Osteocyte (in vitro differentiated cells): ENCODE measurements at regions not wholly inside any gene's neighbourhood (a gene's known extent, or its start where the extent isn't known, plus 50 kb on each side); places are given as distances from the start of the nearest gene placed in this dataset.
"Not testable (repeated sequence)": the region's sequence is repeated elsewhere in the genome, so short reads cannot be mapped to it uniquely, and the experiment has no call there.

Experiments used
- DNase-seq: peaks from one replicate; pipeline ENCODE4 v3.0.0; 2021; ENCODE audit warnings: mixed read lengths; ENCODE audit not compliant: unreplicated experiment; ENCODE audit errors: extremely low spot score
- H3K27ac Mint-ChIP-seq: one replicate; pipeline ENCODE4 v1.8.0; 2021; ENCODE audit warnings: mild to moderate bottlenecking, mixed read lengths; ENCODE audit not compliant: unreplicated experiment
- H3K27me3 Mint-ChIP-seq: one replicate; pipeline ENCODE4 v1.8.0; 2021; ENCODE audit warnings: mixed read lengths; ENCODE audit not compliant: unreplicated experiment
- H3K36me3 Mint-ChIP-seq: one replicate; pipeline ENCODE4 v1.8.0; 2021; ENCODE audit warnings: mixed read lengths; ENCODE audit not compliant: unreplicated experiment
- H3K4me1 Mint-ChIP-seq: one replicate; pipeline ENCODE4 v1.8.0; 2021; ENCODE audit warnings: mixed read lengths; ENCODE audit not compliant: unreplicated experiment
- H3K4me3 Mint-ChIP-seq: one replicate; pipeline ENCODE4 v1.8.0; 2021; ENCODE audit warnings: mild to moderate bottlenecking, moderate library complexity, mixed read lengths; ENCODE audit not compliant: unreplicated experiment
- H3K9me3 Mint-ChIP-seq: one replicate; pipeline ENCODE4 v1.8.0; 2021; ENCODE audit warnings: mixed read lengths; ENCODE audit not compliant: unreplicated experiment
- CTCF ChIP-seq: fragments of 200-600 bp; sonication (generic); IDR thresholded peaks from 2 replicates; pipeline ENCODE4 v1.5.0; 2021; ENCODE audit warnings: antibody characterized with exemption, mild to moderate bottlenecking, moderate library complexity

- H3K27me3 Mint-ChIP-seq, result peaks cover 49% of the 10 kb centered on the region
- TF ChIP-seq CTCF, result no peak
- DNase-seq, result no peak
- H3K4me1 Mint-ChIP-seq, result no peaks in the 10 kb centered on the region
- H3K9me3 Mint-ChIP-seq, result no peaks in the 10 kb centered on the region
- no peaks in the 10 kb centered on the region for H3K36me3 Mint-ChIP-seq
- H3K27ac Mint-ChIP-seq, result no peak overlapping the region
- H3K4me3 Mint-ChIP-seq, result no peak overlapping the region
Measured at GRCh38 chr7:149683181-149683580, 90.2 kb downstream of the ZNF467 start.

GRCh38 chr7:149682038-149682437 is 91.3 kb downstream of the ZNF467 start:
- Mint-ChIP-seq H3K36me3 (no peaks in the 10 kb centered on the region), H3K27me3 (peaks cover 49% of the 10 kb centered on the region), H3K4me3 (no peak overlapping the region), H3K4me1 (no peaks in the 10 kb centered on the region), H3K27ac (no peak overlapping the region), H3K9me3 (no peaks in the 10 kb centered on the region)
- TF ChIP-seq CTCF, result no peak
- DNase-seq, result no peak

- TF ChIP-seq CTCF, result no peak
- no peak for DNase-seq
- H3K9me3 Mint-ChIP-seq, result no peaks in the 10 kb centered on the region
Measured at GRCh38 chr7:149681274-149681673, 92.1 kb downstream of the ZNF467 start.

GRCh38 chr7:149680331-149681025 is 92.9 kb downstream of the ZNF467 start:
- no peaks in the 10 kb centered on the region for H3K4me1 Mint-ChIP-seq
- no peaks in the 10 kb centered on the region for H3K36me3 Mint-ChIP-seq
- H3K27ac Mint-ChIP-seq, result no peak overlapping the region
- no peak for TF ChIP-seq CTCF
- H3K9me3 Mint-ChIP-seq, result no peaks in the 10 kb centered on the region
- H3K4me3 Mint-ChIP-seq, result no peak overlapping the region
- no peak for DNase-seq
- H3K27me3 Mint-ChIP-seq, result peaks cover 46% of the 10 kb centered on the region

More at GRCh38 chr7:149681274-149681673, 92.1 kb downstream of the ZNF467 start:
- Mint-ChIP-seq H3K4me3 (no peak overlapping the region), H3K4me1 (no peaks in the 10 kb centered on the region), H3K27me3 (peaks cover 47% of the 10 kb centered on the region), H3K36me3 (no peaks in the 10 kb centered on the region), H3K27ac (no peak overlapping the region)

- DNase-seq, H3K36me3 Mint-ChIP-seq, H3K27ac Mint-ChIP-seq, H3K4me3 Mint-ChIP-seq, H3K9me3 Mint-ChIP-seq: not testable (repeated sequence)
- peaks cover 11% of the 10 kb centered on the region for H3K4me1 Mint-ChIP-seq
- peaks cover 50% of the 10 kb centered on the region for H3K27me3 Mint-ChIP-seq
Measured at GRCh38 chr7:149674728-149675385, 98.5 kb downstream of the ZNF467 start.
